H9 (cell line): ENCODE measurements at regions not wholly inside any gene's neighbourhood (a gene's known extent, or its start where the extent isn't known, plus 50 kb on each side); places are given as distances from the start of the nearest gene placed in this dataset.

Experiments used
- DNase-seq: peaks from one replicate; pipeline ENCODE4 v3.0.0-alpha.2; 2017
- H2AFZ ChIP-seq: one replicate; pipeline ENCODE4 v1.6.1; 2013; ENCODE audit warnings: mild to moderate bottlenecking, low read length, control low read depth, moderate library complexity
- H2AK5ac ChIP-seq: 2 replicates; pipeline ENCODE4 v1.6.1; 2013; ENCODE audit warnings: low read length, control low read depth, mixed read lengths; ENCODE audit not compliant: insufficient read length
- H2BK120ac ChIP-seq: one replicate; pipeline ENCODE4 v1.6.1; 2013; ENCODE audit warnings: low read depth, mild to moderate bottlenecking, low read length, control low read depth, inconsistent platforms; ENCODE audit not compliant: poor library complexity, severe bottlenecking
- H2BK12ac ChIP-seq: 2 replicates; pipeline ENCODE4 v1.6.1; 2013; ENCODE audit warnings: low read length, control low read depth, mixed read lengths, low read depth; ENCODE audit not compliant: insufficient read length
- H2BK15ac ChIP-seq: 2 replicates; pipeline ENCODE4 v1.6.1; 2013; ENCODE audit warnings: low read depth, low read length, control low read depth
- H2BK20ac ChIP-seq: one replicate; pipeline ENCODE4 v1.6.1; 2013; ENCODE audit warnings: low read depth, mild to moderate bottlenecking, low read length, control low read depth, inconsistent platforms; ENCODE audit not compliant: poor library complexity, severe bottlenecking
- H2BK5ac ChIP-seq: 2 replicates; pipeline ENCODE4 v1.6.1; 2013; ENCODE audit warnings: low read length, control low read depth, mixed read lengths; ENCODE audit not compliant: insufficient read length
- H3K14ac ChIP-seq: 2 replicates; pipeline ENCODE4 v1.6.1; 2013; ENCODE audit warnings: low read length, control low read depth; ENCODE audit not compliant: insufficient read depth
- H3K18ac ChIP-seq: 2 replicates; pipeline ENCODE4 v1.6.1; 2013; ENCODE audit warnings: low read depth, mild to moderate bottlenecking, mixed read lengths, low read length, control low read depth; ENCODE audit not compliant: insufficient read length
- H3K23ac ChIP-seq: 2 replicates; pipeline ENCODE4 v1.6.1; 2013; ENCODE audit warnings: low read length, control low read depth, mixed read lengths, low read depth; ENCODE audit not compliant: insufficient read length
- H3K23me2 ChIP-seq: 2 replicates; pipeline ENCODE4 v1.6.1; 2013; ENCODE audit warnings: low read depth, mild to moderate bottlenecking, mixed read lengths, low read length, control low read depth; ENCODE audit not compliant: insufficient read length, poor library complexity, severe bottlenecking
- H3K27ac ChIP-seq: 2 replicates; pipeline ENCODE4 v1.5.1; 2013; ENCODE audit warnings: low read length, control low read depth, mixed read lengths, low read depth; ENCODE audit not compliant: insufficient read length
- H3K27me3 ChIP-seq: 2 replicates; pipeline ENCODE4 v1.6.1; 2013; ENCODE audit warnings: low read length, control low read depth, inconsistent platforms; ENCODE audit not compliant: insufficient read depth
- H3K4ac ChIP-seq: 2 replicates; pipeline ENCODE4 v1.6.1; 2013; ENCODE audit warnings: low read depth, mild to moderate bottlenecking, control low read depth, inconsistent platforms, low read length, moderate library complexity
- H3K4me1 ChIP-seq: 2 replicates; pipeline ENCODE4 v1.6.1; 2013; ENCODE audit warnings: low read length, control low read depth, inconsistent platforms; ENCODE audit not compliant: insufficient read depth
- H3K4me2 ChIP-seq: 2 replicates; pipeline ENCODE4 v1.6.1; 2013; ENCODE audit warnings: low read length, control low read depth, mixed read lengths; ENCODE audit not compliant: insufficient read length, insufficient read depth
- H3K56ac ChIP-seq: 2 replicates; pipeline ENCODE4 v1.6.1; 2013; ENCODE audit warnings: low read depth, mild to moderate bottlenecking, mixed read lengths, low read length, control low read depth; ENCODE audit not compliant: insufficient read length
- H3K79me1 ChIP-seq: 2 replicates; pipeline ENCODE4 v1.6.1; 2013; ENCODE audit warnings: low read depth, mild to moderate bottlenecking, moderate library complexity, low read length, control low read depth, inconsistent platforms; ENCODE audit not compliant: insufficient read depth, poor library complexity, severe bottlenecking
- H3K79me2 ChIP-seq: 2 replicates; pipeline ENCODE4 v1.6.1; 2013; ENCODE audit warnings: low read length, control low read depth, inconsistent platforms; ENCODE audit not compliant: insufficient read depth
- H3K9ac ChIP-seq: 2 replicates; pipeline ENCODE4 v1.6.1; 2013; ENCODE audit warnings: low read length, control low read depth, mixed read lengths; ENCODE audit not compliant: insufficient read length; ENCODE audit errors: extremely low read depth
- H3K9me3 ChIP-seq: one replicate; pipeline ENCODE4 v1.6.1; 2013; ENCODE audit warnings: low read depth, low read length, inconsistent platforms; ENCODE audit not compliant: control insufficient read depth
- H3T11ph ChIP-seq: one replicate; pipeline ENCODE4 v1.6.1; 2013; ENCODE audit warnings: mild to moderate bottlenecking, low read length, control low read depth, inconsistent platforms
- H4K20me1 ChIP-seq: one replicate; pipeline ENCODE4 v1.6.1; 2013; ENCODE audit not compliant: control insufficient read depth, insufficient read length, insufficient read depth
- H4K5ac ChIP-seq: 2 replicates; pipeline ENCODE4 v1.6.1; 2013; ENCODE audit warnings: low read depth, mild to moderate bottlenecking, mixed read lengths, low read length, control low read depth; ENCODE audit not compliant: insufficient read length
- H4K8ac ChIP-seq: replicated peaks from 2 replicates; pipeline ENCODE4 v1.6.1; 2013; ENCODE audit warnings: low read length, control low read depth, mixed read lengths, low read depth; ENCODE audit not compliant: insufficient read length
- H4K91ac ChIP-seq: 2 replicates; pipeline ENCODE4 v1.6.1; 2013; ENCODE audit warnings: low read depth, mild to moderate bottlenecking, moderate library complexity, mixed read lengths, low read length, control low read depth; ENCODE audit not compliant: insufficient read length
- H3K27ac Mint-ChIP-seq, 3 experiments: 2 replicates in 2 of 3; 3 replicates in 1 of 3; pipeline ENCODE4 v1.8.0; 2020 to 2021; ENCODE audit warnings: mixed read lengths in 3 of 3, mild to moderate bottlenecking in 1 of 3, moderate library complexity in 1 of 3
- H3K27me3 Mint-ChIP-seq: 2 replicates; pipeline ENCODE4 v1.8.0; 2021; ENCODE audit warnings: low read depth, mild to moderate bottlenecking, moderate library complexity, mixed read lengths
- H3K36me3 Mint-ChIP-seq, 3 experiments: 2 replicates in 2 of 3; 3 replicates in 1 of 3; pipeline ENCODE4 v1.8.0; 2020 to 2021; ENCODE audit warnings: low read depth in 3 of 3, mixed read lengths in 3 of 3; ENCODE audit not compliant: insufficient read depth in 1 of 3
- H3K4me1 Mint-ChIP-seq, 2 experiments: 2 replicates each; pipeline ENCODE4 v1.8.0; 2020; ENCODE audit warnings: mixed read lengths in 2 of 2
- H3K4me3 Mint-ChIP-seq, 2 experiments: 2 replicates in 1 of 2; 3 replicates in 1 of 2; pipeline ENCODE4 v1.8.0; 2020 to 2021; ENCODE audit warnings: mild to moderate bottlenecking in 2 of 2, mixed read lengths in 2 of 2, moderate library complexity in 1 of 2
- H3K9me3 Mint-ChIP-seq, 2 experiments: 2 replicates in 1 of 2; 3 replicates in 1 of 2; pipeline ENCODE4 v1.8.0; 2020; ENCODE audit warnings: mild to moderate bottlenecking in 2 of 2, mixed read lengths in 2 of 2, moderate library complexity in 1 of 2
- WGBS: extraction: QIAGEN DNeasy Blood & Tissue Kit; methylation state at CpG from one replicate; pipeline ENCODE4 v1.1.7; 2013; ENCODE audit warnings: missing lambda C conversion rate, low lambda C conversion rate, mixed read lengths; ENCODE audit not compliant: insufficient read length; ENCODE audit errors: extremely low coverage; 5-methylcytosine and 5-hydroxymethylcytosine counted together
- TF ChIP-seq, protein P1 (sequence below): fragments of 200-600 bp; sonication (generic); conservative IDR thresholded peaks from 3 replicates; pipeline ENCODE4 v1.8.0; 2021; ENCODE audit warnings: antibody characterized with exemption, mild to moderate bottlenecking

DNA sequence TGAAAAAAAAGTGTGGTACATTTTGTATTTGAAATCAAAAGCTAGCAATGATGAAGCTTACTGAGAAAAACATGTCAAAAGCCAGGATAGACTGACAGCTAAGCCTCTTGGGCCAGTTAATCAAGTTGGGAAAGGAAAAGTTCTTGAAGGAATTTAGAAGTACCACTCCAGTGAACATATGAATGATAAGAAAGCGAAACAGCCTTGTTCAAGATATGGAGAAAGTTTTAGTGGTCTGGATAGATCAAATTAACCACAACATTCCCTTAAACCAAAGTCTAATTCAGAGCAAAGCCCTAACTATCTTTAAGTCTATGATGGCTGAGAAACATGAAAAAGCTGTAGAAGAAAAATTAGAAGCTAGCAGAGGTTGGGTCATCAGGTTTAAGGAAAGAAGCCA, 268.3 kb downstream of the PDHA2 start:
- H4K91ac ChIP-seq, result no peak overlapping the region
- H3K27me3 Mint-ChIP-seq, result no peaks in the 10 kb centered on the region
- H2BK120ac ChIP-seq, result no peak overlapping the region
- H3K18ac ChIP-seq, result no peak overlapping the region
- no peak overlapping the region for H3T11ph ChIP-seq
- no CpG with 5 or more reads among the region's 1 CpG for WGBS
- H3K9me3 ChIP-seq, result no peaks in the 10 kb centered on the region
- H3K79me1 ChIP-seq, result no peaks in the 10 kb centered on the region
- H3K23me2 ChIP-seq, result no peaks in the 10 kb centered on the region
- peaks cover 0 to 17% (median 5%) of the 10 kb centered on the region in 3 experiments; a peak in 5 of 7 replicates for H3K36me3 Mint-ChIP-seq
- no peak overlapping the region for H2BK12ac ChIP-seq
- H2BK5ac ChIP-seq, result no peak overlapping the region
- no peak overlapping the region for H2AK5ac ChIP-seq
- H3K27me3 ChIP-seq, result no peaks in the 10 kb centered on the region; the same call in 1 of the 2 replicates
- H3K9ac ChIP-seq, result no peak overlapping the region
- no peak overlapping the region for H2BK20ac ChIP-seq
- H3K56ac ChIP-seq, result no peak overlapping the region
- no peaks in the 10 kb centered on the region for H3K4me1 ChIP-seq
- no peak overlapping the region for H3K4me2 ChIP-seq
- DNase-seq, result no peak
- no peak overlapping the region for H2AFZ ChIP-seq
- H3K14ac ChIP-seq, result no peak overlapping the region
- H3K4me3 Mint-ChIP-seq, result no peak overlapping the region
- no peaks in the 10 kb centered on the region for H4K20me1 ChIP-seq
- no peak overlapping the region for H2BK15ac ChIP-seq
- H4K8ac ChIP-seq, result no peak overlapping the region
- TF ChIP-seq, protein P1, sequence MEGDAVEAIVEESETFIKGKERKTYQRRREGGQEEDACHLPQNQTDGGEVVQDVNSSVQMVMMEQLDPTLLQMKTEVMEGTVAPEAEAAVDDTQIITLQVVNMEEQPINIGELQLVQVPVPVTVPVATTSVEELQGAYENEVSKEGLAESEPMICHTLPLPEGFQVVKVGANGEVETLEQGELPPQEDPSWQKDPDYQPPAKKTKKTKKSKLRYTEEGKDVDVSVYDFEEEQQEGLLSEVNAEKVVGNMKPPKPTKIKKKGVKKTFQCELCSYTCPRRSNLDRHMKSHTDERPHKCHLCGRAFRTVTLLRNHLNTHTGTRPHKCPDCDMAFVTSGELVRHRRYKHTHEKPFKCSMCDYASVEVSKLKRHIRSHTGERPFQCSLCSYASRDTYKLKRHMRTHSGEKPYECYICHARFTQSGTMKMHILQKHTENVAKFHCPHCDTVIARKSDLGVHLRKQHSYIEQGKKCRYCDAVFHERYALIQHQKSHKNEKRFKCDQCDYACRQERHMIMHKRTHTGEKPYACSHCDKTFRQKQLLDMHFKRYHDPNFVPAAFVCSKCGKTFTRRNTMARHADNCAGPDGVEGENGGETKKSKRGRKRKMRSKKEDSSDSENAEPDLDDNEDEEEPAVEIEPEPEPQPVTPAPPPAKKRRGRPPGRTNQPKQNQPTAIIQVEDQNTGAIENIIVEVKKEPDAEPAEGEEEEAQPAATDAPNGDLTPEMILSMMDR, result no peak
- H3K79me2 ChIP-seq, result no peaks in the 10 kb centered on the region
- H3K4ac ChIP-seq, result no peak overlapping the region
- no peaks in the 10 kb centered on the region for H3K4me1 Mint-ChIP-seq
- H3K27ac ChIP-seq, result no peak overlapping the region
- no peak overlapping the region for H3K23ac ChIP-seq
- no peak overlapping the region for H3K27ac Mint-ChIP-seq
- H4K5ac ChIP-seq, result no peak overlapping the region
- H3K9me3 Mint-ChIP-seq, result peaks cover 4% of the 10 kb centered on the region in 2 experiments; a peak in 3 of 5 replicates
